ENCODE measurements at regions not wholly inside any gene's neighbourhood (a gene's known extent, or its start where the extent isn't known, plus 50 kb on each side); places are given as distances from the start of the nearest gene placed in this dataset.

DNA sequence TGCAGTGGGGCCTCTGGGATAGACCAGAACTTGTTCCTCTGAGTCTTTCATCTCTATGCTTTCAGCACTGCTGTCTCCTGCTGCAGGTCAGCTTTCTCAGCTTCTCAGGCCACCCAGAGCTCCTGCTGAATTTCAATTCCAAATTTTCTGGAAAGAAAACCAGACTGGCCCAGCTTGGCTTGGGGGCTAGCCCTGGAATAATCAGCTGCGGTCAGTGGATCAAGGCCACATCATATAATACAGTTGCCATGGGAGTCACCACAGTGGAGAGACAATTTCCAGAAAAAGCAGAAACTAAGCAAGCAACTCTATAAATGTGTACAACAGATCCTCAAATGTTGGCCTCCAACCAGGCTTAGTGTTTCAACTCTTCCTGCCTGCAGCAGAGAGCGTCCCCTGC, 91.1 kb upstream of the SLC24A5 start:
- peaks cover 2% of the 10 kb centered on the region for H3K9me3 Mint-ChIP-seq
- H3K36me3 Mint-ChIP-seq: no peaks in the 10 kb centered on the region
- Histone ChIP-seq H3F3A (ENCODE audit: low read depth) (no peaks in the 10 kb centered on the region), H3K36me3 (no peaks in the 10 kb centered on the region), H4K20me1 (ENCODE audit: low read depth) (no peaks in the 10 kb centered on the region), H3K27ac (no peak overlapping the region), H3K4me3 (no peak overlapping the region), H3K4me1 (no peaks in the 10 kb centered on the region), H2AFZ (replicated peaks) (no peak overlapping the region), H3K9me3 (ENCODE audit: low read depth) (no peaks in the 10 kb centered on the region), H3K79me2 (ENCODE audit: low read depth) (no peaks in the 10 kb centered on the region), H3K27me3 (no peaks in the 10 kb centered on the region), H3K4me2 (no peak overlapping the region), H3K9ac (no peak overlapping the region)
- H3K27me3 Mint-ChIP-seq (ENCODE audit: insufficient read depth, low read depth): no peaks in the 10 kb centered on the region
- no peak overlapping the region for H3K27ac Mint-ChIP-seq
- DNase-seq (ENCODE audit: low spot score): no peak
- H3K4me1 Mint-ChIP-seq: no peaks in the 10 kb centered on the region
- TF ChIP-seq CTCF (IDR thresholded peaks at IDR 0.05) (no peak), EZH2 (IDR thresholded peaks at IDR 0.05) (no peak), EZH2phosphoT487 (IDR thresholded peaks at IDR 0.05) (no peak)
- no peak overlapping the region for H3K4me3 Mint-ChIP-seq

DNA sequence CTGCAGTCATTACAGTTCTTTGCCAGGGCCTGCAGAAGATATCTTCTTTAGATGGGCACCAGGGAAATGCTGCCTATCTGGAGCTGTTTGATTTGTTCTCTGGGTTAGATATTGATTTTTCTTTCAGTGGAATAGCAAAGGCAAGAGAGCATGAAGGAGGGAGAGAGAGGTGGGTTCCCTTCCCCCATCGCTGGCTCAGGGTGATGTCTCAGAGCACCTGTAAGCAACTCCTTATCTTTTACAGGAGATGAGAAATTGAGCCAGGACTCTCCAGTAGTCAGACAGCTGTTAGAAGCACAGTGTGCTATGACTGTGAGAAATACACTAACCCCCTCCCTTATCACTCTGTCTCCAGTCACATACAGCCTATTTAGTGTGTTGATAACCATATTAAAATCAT, 89.3 kb upstream of the SLC24A5 start:
- no peaks in the 10 kb centered on the region for H3F3A ChIP-seq (ENCODE audit: low read depth)
- H3K36me3 ChIP-seq: no peaks in the 10 kb centered on the region
- Mint-ChIP-seq H3K36me3 (no peaks in the 10 kb centered on the region), H3K4me3 (no peak overlapping the region), H3K4me1 (no peaks in the 10 kb centered on the region), H3K9me3 (peaks cover 2% of the 10 kb centered on the region), H3K27ac (no peak overlapping the region), H3K27me3 (ENCODE audit: insufficient read depth, low read depth) (no peaks in the 10 kb centered on the region)
- H3K9ac ChIP-seq: no peak overlapping the region
- no peaks in the 10 kb centered on the region for H3K79me2 ChIP-seq (ENCODE audit: low read depth)
- H3K4me2 ChIP-seq: no peak overlapping the region
- no peak for DNase-seq (ENCODE audit: low spot score)
- no peaks in the 10 kb centered on the region for H4K20me1 ChIP-seq (ENCODE audit: low read depth)
- no peaks in the 10 kb centered on the region for H3K27me3 ChIP-seq
- no peak overlapping the region for H3K4me3 ChIP-seq
- H3K4me1 ChIP-seq: no peaks in the 10 kb centered on the region
- no peak for TF ChIP-seq EZH2 (IDR thresholded peaks at IDR 0.05)
- TF ChIP-seq EZH2phosphoT487 (IDR thresholded peaks at IDR 0.05): no peak
- no peak for TF ChIP-seq CTCF (IDR thresholded peaks at IDR 0.05)
- no peaks in the 10 kb centered on the region for H3K9me3 ChIP-seq (ENCODE audit: low read depth)
- H2AFZ ChIP-seq (replicated peaks): peak overlapping the region; percentile 85
- H3K27ac ChIP-seq: no peak overlapping the region

DNA sequence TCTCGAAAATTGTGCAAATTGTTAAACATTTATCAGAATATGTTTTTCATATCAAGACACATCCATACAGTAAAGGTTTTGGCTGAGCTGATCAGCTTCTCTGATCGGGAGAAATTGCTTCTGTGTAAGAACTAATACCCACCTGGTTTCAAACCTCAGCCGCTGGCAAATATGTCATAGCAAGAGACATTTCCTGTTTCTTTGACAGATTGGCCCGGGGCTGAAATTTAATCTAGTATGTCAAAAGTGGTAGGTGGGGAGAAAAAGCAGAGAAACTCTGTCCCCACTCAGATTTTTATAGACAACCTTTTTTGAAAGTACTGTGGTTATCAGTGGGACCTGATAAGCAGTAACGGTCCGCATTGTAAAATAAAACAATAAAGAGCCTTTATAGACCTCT, 88.8 kb upstream of the SLC24A5 start:
- DNase-seq (ENCODE audit: low spot score): no peak

More for the DNA sequence above, 88.8 kb upstream of the SLC24A5 start:
- Histone ChIP-seq H3K4me1 (no peaks in the 10 kb centered on the region), H3K27ac (no peak overlapping the region), H3K4me2 (no peak overlapping the region), H3F3A (ENCODE audit: low read depth) (no peaks in the 10 kb centered on the region), H3K9me3 (ENCODE audit: low read depth) (no peaks in the 10 kb centered on the region), H3K4me3 (no peak overlapping the region), H3K27me3 (no peaks in the 10 kb centered on the region), H3K79me2 (ENCODE audit: low read depth) (no peaks in the 10 kb centered on the region), H3K9ac (no peak overlapping the region), H3K36me3 (no peaks in the 10 kb centered on the region), H2AFZ (replicated peaks) (no peak overlapping the region), H4K20me1 (ENCODE audit: low read depth) (no peaks in the 10 kb centered on the region)
- Mint-ChIP-seq H3K36me3 (no peaks in the 10 kb centered on the region), H3K9me3 (no peaks in the 10 kb centered on the region), H3K4me3 (no peak overlapping the region), H3K27ac (no peak overlapping the region), H3K27me3 (ENCODE audit: insufficient read depth, low read depth) (no peaks in the 10 kb centered on the region), H3K4me1 (peaks cover 4% of the 10 kb centered on the region)
- TF ChIP-seq EZH2 (IDR thresholded peaks at IDR 0.05): no peak
- no peak for TF ChIP-seq EZH2phosphoT487 (IDR thresholded peaks at IDR 0.05)
- no peak for TF ChIP-seq CTCF (IDR thresholded peaks at IDR 0.05)
